ENCODE measurements at regions not wholly inside any gene's neighbourhood (a gene's known extent, or its start where the extent isn't known, plus 50 kb on each side); places are given as distances from the start of the nearest gene placed in this dataset.

DNA sequence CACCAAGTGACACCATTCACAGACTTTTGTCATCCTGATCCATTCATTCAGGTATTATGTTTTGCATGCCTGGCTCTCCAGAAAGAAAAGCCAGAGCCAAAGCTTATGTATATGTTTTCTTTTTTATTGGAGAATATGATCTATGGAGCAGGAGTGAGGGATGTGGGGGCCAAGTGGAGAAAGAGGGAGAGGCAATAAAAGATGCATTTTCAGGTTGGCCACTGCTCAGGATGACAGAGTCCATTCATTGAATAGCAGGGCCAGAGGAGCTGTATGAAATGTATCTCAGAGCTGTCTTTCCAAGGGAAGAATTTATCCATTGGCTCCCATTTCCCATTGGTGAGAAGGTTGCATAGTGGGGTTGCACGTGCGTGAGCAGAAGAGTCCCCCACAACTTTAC, 416.1 kb downstream of the ATP23 start:
- no peaks in the 10 kb centered on the region for H3K27me3 ChIP-seq (replicated peaks; ENCODE audit: insufficient read depth)
- H3K4me1 ChIP-seq (ENCODE audit: control insufficient read depth in 1 of 2, low read depth in 2 of 2), result no peaks in the 10 kb centered on the region
- TF ChIP-seq, protein P1, sequence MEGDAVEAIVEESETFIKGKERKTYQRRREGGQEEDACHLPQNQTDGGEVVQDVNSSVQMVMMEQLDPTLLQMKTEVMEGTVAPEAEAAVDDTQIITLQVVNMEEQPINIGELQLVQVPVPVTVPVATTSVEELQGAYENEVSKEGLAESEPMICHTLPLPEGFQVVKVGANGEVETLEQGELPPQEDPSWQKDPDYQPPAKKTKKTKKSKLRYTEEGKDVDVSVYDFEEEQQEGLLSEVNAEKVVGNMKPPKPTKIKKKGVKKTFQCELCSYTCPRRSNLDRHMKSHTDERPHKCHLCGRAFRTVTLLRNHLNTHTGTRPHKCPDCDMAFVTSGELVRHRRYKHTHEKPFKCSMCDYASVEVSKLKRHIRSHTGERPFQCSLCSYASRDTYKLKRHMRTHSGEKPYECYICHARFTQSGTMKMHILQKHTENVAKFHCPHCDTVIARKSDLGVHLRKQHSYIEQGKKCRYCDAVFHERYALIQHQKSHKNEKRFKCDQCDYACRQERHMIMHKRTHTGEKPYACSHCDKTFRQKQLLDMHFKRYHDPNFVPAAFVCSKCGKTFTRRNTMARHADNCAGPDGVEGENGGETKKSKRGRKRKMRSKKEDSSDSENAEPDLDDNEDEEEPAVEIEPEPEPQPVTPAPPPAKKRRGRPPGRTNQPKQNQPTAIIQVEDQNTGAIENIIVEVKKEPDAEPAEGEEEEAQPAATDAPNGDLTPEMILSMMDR (IDR thresholded peaks at IDR 0.05), result no peak
- ATAC-seq (ENCODE audit: insufficient number of reproducible peaks, low FRiP score, low read depth), result no peak
- no peak overlapping the region for H3K4me3 ChIP-seq
- DNase-seq (ENCODE audit: low spot score), result no peak
- H3K27ac ChIP-seq, result no peak overlapping the region
- no peaks in the 10 kb centered on the region for H3K36me3 ChIP-seq
- no peaks in the 10 kb centered on the region for H3K9me3 ChIP-seq

GRCh38 chr12:58358369-58358768, 417.0 kb downstream of the ATP23 start:
- no peaks in the 10 kb centered on the region for H3K9me3 ChIP-seq
- H3K4me3 ChIP-seq, result no peak overlapping the region
- no peak for ATAC-seq (ENCODE audit: insufficient number of reproducible peaks, low FRiP score, low read depth)
- H3K4me1 ChIP-seq (ENCODE audit: control insufficient read depth in 1 of 2, low read depth in 2 of 2), result no peaks in the 10 kb centered on the region
- no peaks in the 10 kb centered on the region for H3K27me3 ChIP-seq (replicated peaks; ENCODE audit: insufficient read depth)
- H3K27ac ChIP-seq, result no peak overlapping the region
- DNase-seq (ENCODE audit: low spot score), result no peak
- no peaks in the 10 kb centered on the region for H3K36me3 ChIP-seq
- TF ChIP-seq, protein P1 (IDR thresholded peaks at IDR 0.05), result no peak

DNA sequence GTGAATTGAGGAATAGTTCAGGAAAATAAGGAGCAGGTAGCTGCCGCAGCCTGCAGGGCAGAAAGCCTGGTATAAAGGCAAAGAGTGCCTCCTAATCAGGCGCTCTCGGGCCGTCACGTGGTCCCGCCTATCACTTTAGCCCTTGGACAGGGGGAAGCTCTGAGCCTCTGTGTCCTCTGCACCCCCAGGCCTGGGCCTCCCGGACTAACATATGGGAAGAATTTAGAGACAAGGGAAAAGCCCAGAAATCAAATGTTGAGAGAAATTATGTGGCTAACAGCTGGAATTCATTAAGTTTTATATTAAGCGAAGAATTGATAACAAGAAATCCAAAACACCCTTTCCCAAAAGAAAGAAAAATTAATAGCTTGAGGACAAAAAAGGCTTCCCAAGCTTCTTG, 417.7 kb downstream of the ATP23 start:
- Histone ChIP-seq H3K9me3 (no peaks in the 10 kb centered on the region), H3K27me3 (replicated peaks; ENCODE audit: insufficient read depth) (no peaks in the 10 kb centered on the region), H3K27ac (no peak overlapping the region), H3K4me3 (no peak overlapping the region), H3K36me3 (no peaks in the 10 kb centered on the region), H3K4me1 (ENCODE audit: control insufficient read depth in 1 of 2, low read depth in 2 of 2) (no peaks in the 10 kb centered on the region)
- no peak for DNase-seq (ENCODE audit: low spot score)
- no peak for ATAC-seq (ENCODE audit: insufficient number of reproducible peaks, low FRiP score, low read depth)
- TF ChIP-seq, protein P1 (IDR thresholded peaks at IDR 0.05), result no peak

DNA sequence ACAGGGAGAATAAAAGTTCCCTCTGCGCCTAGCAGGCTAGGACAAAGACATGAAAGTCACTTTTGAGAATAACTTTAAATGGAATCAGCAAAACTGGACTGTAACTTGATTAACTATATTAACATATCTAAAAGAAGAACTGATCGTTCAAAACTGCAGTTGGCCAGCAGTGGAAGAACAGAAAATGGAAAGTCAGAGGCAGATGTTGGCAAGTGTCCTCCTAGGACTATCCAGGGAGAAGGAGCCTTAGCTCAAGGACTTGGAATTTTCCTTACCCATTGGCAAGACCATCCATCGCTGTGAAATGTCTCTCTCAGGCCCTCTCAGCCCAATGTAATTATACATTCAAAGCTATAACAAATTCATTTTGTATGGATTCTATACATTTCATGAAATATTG, 419.7 kb downstream of the ATP23 start:
- Histone ChIP-seq H3K9me3 (no peaks in the 10 kb centered on the region), H3K27ac (no peak overlapping the region), H3K36me3 (no peaks in the 10 kb centered on the region), H3K27me3 (replicated peaks; ENCODE audit: insufficient read depth) (no peaks in the 10 kb centered on the region), H3K4me3 (no peak overlapping the region), H3K4me1 (ENCODE audit: control insufficient read depth in 1 of 2, low read depth in 2 of 2) (no peaks in the 10 kb centered on the region)
- ATAC-seq (ENCODE audit: insufficient number of reproducible peaks, low FRiP score, low read depth) (no peak), DNase-seq (ENCODE audit: low spot score) (no peak)
- TF ChIP-seq, protein P1 (IDR thresholded peaks at IDR 0.05), result no peak

DNA sequence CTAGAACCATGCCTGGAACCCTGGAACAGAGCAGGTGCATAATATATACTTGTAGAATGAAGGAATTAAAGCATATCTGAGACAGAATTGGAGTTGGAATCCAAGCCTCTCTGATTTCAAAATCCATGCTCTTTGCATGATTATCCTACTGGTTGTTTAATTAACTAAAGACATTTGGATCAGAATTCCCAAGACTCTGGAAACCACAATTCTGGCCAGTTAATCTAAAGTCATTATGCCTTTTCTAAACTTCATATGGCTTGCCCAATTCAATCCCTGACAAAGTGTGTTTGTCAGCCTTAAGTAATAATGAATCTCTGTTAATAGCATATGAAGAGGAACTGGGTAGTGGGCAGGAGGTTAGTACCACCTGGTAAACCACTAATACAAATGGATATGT, 422.6 kb downstream of the ATP23 start:
- Histone ChIP-seq H3K4me1 (ENCODE audit: control insufficient read depth in 1 of 2, low read depth in 2 of 2) (no peaks in the 10 kb centered on the region), H3K4me3 (no peak overlapping the region), H3K27me3 (replicated peaks; ENCODE audit: insufficient read depth) (no peaks in the 10 kb centered on the region), H3K36me3 (no peaks in the 10 kb centered on the region), H3K9me3 (no peaks in the 10 kb centered on the region), H3K27ac (no peak overlapping the region)
- TF ChIP-seq, protein P1 (IDR thresholded peaks at IDR 0.05), result no peak
- ATAC-seq (ENCODE audit: insufficient number of reproducible peaks, low FRiP score, low read depth) (no peak), DNase-seq (ENCODE audit: low spot score) (no peak)

All from thoracic aorta (tissue), 2 donors.